HCT116 (cell line): ENCODE measurements at regions not wholly inside any gene's neighbourhood (a gene's known extent, or its start where the extent isn't known, plus 50 kb on each side); places are given as distances from the start of the nearest gene placed in this dataset.
A peak's percentile ranks its signal among the peaks of the same experiment; 100 is the strongest.

Experiments used
- ATAC-seq: fragments of 200-7000 bp; cut with Tn5 transposase; 2 replicates; pipeline ENCODE4 v1.9.1; 2020; ENCODE audit warnings: mild to moderate bottlenecking, moderate library complexity
- BruUV-seq: library from RNA; stranded (reverse); fragments of 400-500 nt; replicated peaks from 2 replicates; lab custom pipeline; 2021; lab: Mats Ljungman, UMichigan
- CTCF ChIA-PET: fragments of 300-600 bp; sonication (Branson Sonifier 250); formaldehyde crosslinking; loops from one replicate; lab custom pipeline; 2021; ENCODE audit warnings: antibody characterized with exemption; lab: Charles Lee
- POLR2A ChIA-PET: fragments of 300-600, 350-600 bp; sonication (Branson Sonifier 250); formaldehyde crosslinking; loops from one replicate; lab custom pipeline; 2021; ENCODE audit warnings: antibody characterized with exemption; lab: Charles Lee
- RAD21 ChIA-PET, 2 experiments: fragments of 300-600 bp; sonication (Branson Sonifier 250); formaldehyde crosslinking; loops; one replicate each; lab custom pipeline; 2023; ENCODE audit warnings: low total read pairs in 2 of 2; ENCODE audit not compliant: uncharacterized antibody in 2 of 2, unreplicated experiment in 2 of 2, low non-redundant PET in 1 of 2; lab: Charles Lee
- DNase-seq: peaks from one replicate; pipeline ENCODE4 v3.0.0-alpha.2; 2010; ENCODE audit warnings: low read depth, low spot score
- H2AFZ ChIP-seq: fragments of 200-600 bp; shearing (Covaris generic), sonication (generic); 2 replicates; pipeline ENCODE4 v1.6.1; 2017; ENCODE audit warnings: low read depth, mixed run types, mixed read lengths, antibody characterized with exemption, low read length; ENCODE audit not compliant: poor library complexity, severe bottlenecking
- H3K27ac ChIP-seq: 2 replicates; pipeline ENCODE4 v1.5.1; 2012; ENCODE audit warnings: low read depth, low read length
- H3K27me3 ChIP-seq: fragments of 200-600 bp; sonication (generic); 2 replicates; pipeline ENCODE4 v1.6.1; 2016; ENCODE audit warnings: mixed run types, low read length, mixed read lengths; ENCODE audit not compliant: insufficient read depth
- H3K36me3 ChIP-seq, 2 experiments: fragments of 200-500 bp in 1 of 2; fragments of 200-600 bp in 1 of 2; sonication (Bioruptor generic) in 1 of 2; sonication (generic) in 1 of 2; 2 replicates each; pipeline versions ENCODE4 v1.5.1 to v1.6.1; 2014 to 2016; ENCODE audit warnings: low read length in 2 of 2, inconsistent platforms in 1 of 2, mixed read lengths in 1 of 2, mixed run types in 1 of 2; ENCODE audit not compliant: insufficient read depth in 2 of 2, control insufficient read depth in 1 of 2
- H3K4me1 ChIP-seq, 2 experiments: fragments of 200-600 bp in 1 of 2; sonication (generic) in 1 of 2; 2 replicates each; pipeline versions ENCODE4 v1.5.1 to v1.6.1; 2012 to 2017; ENCODE audit warnings: low read length in 2 of 2, inconsistent platforms in 1 of 2, mild to moderate bottlenecking in 1 of 2, mixed read lengths in 1 of 2, mixed run types in 1 of 2, moderate library complexity in 1 of 2; ENCODE audit not compliant: insufficient read depth in 2 of 2, control insufficient read depth in 1 of 2
- H3K4me2 ChIP-seq: fragments of 200-600 bp; sonication (generic); 2 replicates; pipeline ENCODE4 v1.6.1; 2017; ENCODE audit warnings: mixed run types, low read length, mixed read lengths
- H3K4me3 ChIP-seq, 2 experiments: fragments of 200-600 bp in 1 of 2; sonication (generic) in 1 of 2; replicated peaks in 1 of 2; 2 replicates each; pipeline ENCODE4 v1.5.1; 2011 to 2016; ENCODE audit warnings: low read length in 2 of 2, control low read depth in 1 of 2, low read depth in 1 of 2, mild to moderate bottlenecking in 1 of 2, mixed read lengths in 1 of 2, mixed run types in 1 of 2
- H3K79me2 ChIP-seq: fragments of 200-600 bp; sonication (generic); 2 replicates; pipeline ENCODE4 v1.6.1; 2017; ENCODE audit warnings: mild to moderate bottlenecking, mixed run types, low read length, moderate library complexity, mixed read lengths; ENCODE audit not compliant: insufficient read depth
- H3K9ac ChIP-seq: fragments of 200-600 bp; sonication (generic); 2 replicates; pipeline ENCODE4 v1.6.1; 2016; ENCODE audit warnings: low read length, mixed read lengths
- H3K9me2 ChIP-seq: fragments of 200-600 bp; sonication (generic), shearing (Covaris generic); 2 replicates; pipeline ENCODE4 v1.6.1; 2017; ENCODE audit warnings: mixed run types, mild to moderate bottlenecking, moderate library complexity; ENCODE audit not compliant: insufficient read depth
- H3K9me3 ChIP-seq, 2 experiments: fragments of 200-500 bp in 1 of 2; fragments of 200-600 bp in 1 of 2; sonication (Bioruptor generic) in 1 of 2; sonication (generic) in 1 of 2; 2 replicates each; pipeline ENCODE4 v1.6.1; 2014 to 2017; ENCODE audit warnings: low read length in 2 of 2, mixed read lengths in 2 of 2, inconsistent platforms in 1 of 2, low read depth in 1 of 2, mild to moderate bottlenecking in 1 of 2, mixed run types in 1 of 2, moderate library complexity in 1 of 2; ENCODE audit not compliant: control insufficient read depth in 1 of 2, insufficient read depth in 1 of 2
- H4K20me1 ChIP-seq: fragments of 200-600 bp; sonication (generic), shearing (Covaris generic); 2 replicates; pipeline ENCODE4 v1.6.1; 2017; ENCODE audit warnings: mixed run types, mild to moderate bottlenecking, moderate library complexity; ENCODE audit not compliant: insufficient read depth
- CBX3 ChIP-seq: IDR thresholded peaks from 2 replicates; pipeline ENCODE4 v1.6.1; 2012; ENCODE audit warnings: low read depth
- CEBPB ChIP-seq: IDR thresholded peaks from 2 replicates; pipeline ENCODE4 v1.6.1; 2012; ENCODE audit warnings: low read depth
- CTCF ChIP-seq, 3 experiments: fragments of 200-600 bp in 1 of 3; sonication (generic) in 1 of 3; IDR thresholded peaks in 2 of 3; conservative IDR thresholded peaks in 1 of 3; 2 replicates each; pipeline ENCODE4 v1.5.1; 2012 to 2017; ENCODE audit warnings: low read depth in 2 of 3, low read length in 2 of 3, antibody characterized with exemption in 1 of 3, borderline replicate concordance in 1 of 3, control low read depth in 1 of 3, mild to moderate bottlenecking in 1 of 3, mixed read lengths in 1 of 3, mixed run types in 1 of 3, moderate library complexity in 1 of 3; ENCODE audit not compliant: insufficient read depth in 1 of 3
- ELF1 ChIP-seq: IDR thresholded peaks from 2 replicates; pipeline ENCODE4 v1.6.1; 2012; ENCODE audit warnings: low read depth, borderline replicate concordance
- FOSL1 ChIP-seq: IDR thresholded peaks from 2 replicates; pipeline ENCODE4 v1.6.1; 2012; ENCODE audit warnings: low read depth
- RAD21 ChIP-seq: IDR thresholded peaks from 2 replicates; pipeline ENCODE4 v1.6.1; 2012; ENCODE audit warnings: low read depth, mild to moderate bottlenecking
- SIN3A ChIP-seq: IDR thresholded peaks from 2 replicates; pipeline ENCODE4 v1.6.1; 2012; ENCODE audit warnings: low read depth
- SP1 ChIP-seq: IDR thresholded peaks from 2 replicates; pipeline ENCODE4 v1.6.1; 2012; ENCODE audit warnings: low read depth
- SRF ChIP-seq: IDR thresholded peaks from 2 replicates; pipeline ENCODE4 v1.6.1; 2012; ENCODE audit warnings: low read depth
- TCF7L2 ChIP-seq: IDR thresholded peaks from 2 replicates; pipeline ENCODE4 v1.7.0; 2011; ENCODE audit warnings: borderline replicate concordance, inconsistent platforms; ENCODE audit not compliant: insufficient read depth, insufficient read length; ENCODE audit errors: extremely low read depth
- intact Hi-C: fragments of 100-400 bp; cut with micrococcal nuclease; formaldehyde crosslinking; loops from 2 replicates; pipeline ENCODE4 v1.10.0; 2022
- TF ChIP-seq, protein P1 (sequence below): IDR thresholded peaks from 2 replicates; pipeline ENCODE4 v1.6.1; 2012
- TF ChIP-seq, protein P2 (sequence below): IDR thresholded peaks from 2 replicates; pipeline ENCODE4 v1.6.1; 2012; ENCODE audit warnings: low read depth
- TF ChIP-seq, protein P3 (sequence below): IDR thresholded peaks from 2 replicates; pipeline ENCODE4 v1.6.1; 2012

- H3K9ac ChIP-seq, result no peak overlapping the region
- no peaks in the 10 kb centered on the region for H3K36me3 ChIP-seq
- intact Hi-C loops, result no loop called here
- no peaks in the 10 kb centered on the region for H3K9me2 ChIP-seq
- DNase-seq (no peak), ATAC-seq (no peak)
- H3K9me3 ChIP-seq, result no peaks in the 10 kb centered on the region
- no peak overlapping the region for H3K27ac ChIP-seq
- H3K4me1 ChIP-seq, result no peaks in the 10 kb centered on the region
- ChIA-PET POLR2A (no interaction called here), RAD21 (no interaction called here), CTCF (no interaction called here)
- no peak overlapping the region for H2AFZ ChIP-seq
- TF ChIP-seq CEBPB, result no peak
- TF ChIP-seq CTCF (IDR thresholded peaks at IDR 0.05 in 2 of 3, conservative IDR thresholded peaks at IDR 0.05 in 1 of 3; ENCODE audit: borderline replicate concordance in 1 of 3, insufficient read depth in 1 of 3, low read depth in 2 of 3, low read length in 2 of 3), result no peak
- no peaks in the 10 kb centered on the region for H3K27me3 ChIP-seq
- H3K4me3 ChIP-seq, result no peak overlapping the region
- H3K4me2 ChIP-seq, result no peak overlapping the region
- no TSS peak for BruUV-seq
- no peaks in the 10 kb centered on the region for H4K20me1 ChIP-seq
- no peaks in the 10 kb centered on the region for H3K79me2 ChIP-seq
These were observed 480.4 kb downstream of the NR4A2 start for GRCh38 chr2:155852156-155852555.

- H4K20me1 ChIP-seq, result no peaks in the 10 kb centered on the region
- DNase-seq (peak; percentile 43), ATAC-seq (peak; percentile 61)
- ChIA-PET POLR2A (no interaction called here), CTCF (no interaction called here), RAD21 (no interaction called here)
- no peak overlapping the region for H2AFZ ChIP-seq
- no TSS peak for BruUV-seq
- H3K36me3 ChIP-seq, result no peaks in the 10 kb centered on the region
- intact Hi-C loops, result no loop called here
- H3K9ac ChIP-seq, result no peak overlapping the region
- no peaks in the 10 kb centered on the region for H3K79me2 ChIP-seq
- H3K9me3 ChIP-seq, result no peaks in the 10 kb centered on the region
- H3K4me1 ChIP-seq, result no peaks in the 10 kb centered on the region
- H3K4me2 ChIP-seq, result no peak overlapping the region
- no peak overlapping the region for H3K27ac ChIP-seq
- no peak overlapping the region for H3K4me3 ChIP-seq
- H3K9me2 ChIP-seq, result no peaks in the 10 kb centered on the region
- H3K27me3 ChIP-seq, result no peaks in the 10 kb centered on the region
- TF ChIP-seq SRF (no peak), RAD21 (no peak), CTCF (IDR thresholded peaks at IDR 0.05 in 2 of 3, conservative IDR thresholded peaks at IDR 0.05 in 1 of 3; ENCODE audit: borderline replicate concordance in 1 of 3, insufficient read depth in 1 of 3, low read depth in 2 of 3, low read length in 2 of 3) (no peak), CBX3 (no peak), SIN3A (no peak), FOSL1 (no peak), TCF7L2 (no peak), ELF1 (no peak), SP1 (no peak)
- TF ChIP-seq, protein P1, sequence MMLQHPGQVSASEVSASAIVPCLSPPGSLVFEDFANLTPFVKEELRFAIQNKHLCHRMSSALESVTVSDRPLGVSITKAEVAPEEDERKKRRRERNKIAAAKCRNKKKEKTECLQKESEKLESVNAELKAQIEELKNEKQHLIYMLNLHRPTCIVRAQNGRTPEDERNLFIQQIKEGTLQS, result no peak
- TF ChIP-seq, protein P2, sequence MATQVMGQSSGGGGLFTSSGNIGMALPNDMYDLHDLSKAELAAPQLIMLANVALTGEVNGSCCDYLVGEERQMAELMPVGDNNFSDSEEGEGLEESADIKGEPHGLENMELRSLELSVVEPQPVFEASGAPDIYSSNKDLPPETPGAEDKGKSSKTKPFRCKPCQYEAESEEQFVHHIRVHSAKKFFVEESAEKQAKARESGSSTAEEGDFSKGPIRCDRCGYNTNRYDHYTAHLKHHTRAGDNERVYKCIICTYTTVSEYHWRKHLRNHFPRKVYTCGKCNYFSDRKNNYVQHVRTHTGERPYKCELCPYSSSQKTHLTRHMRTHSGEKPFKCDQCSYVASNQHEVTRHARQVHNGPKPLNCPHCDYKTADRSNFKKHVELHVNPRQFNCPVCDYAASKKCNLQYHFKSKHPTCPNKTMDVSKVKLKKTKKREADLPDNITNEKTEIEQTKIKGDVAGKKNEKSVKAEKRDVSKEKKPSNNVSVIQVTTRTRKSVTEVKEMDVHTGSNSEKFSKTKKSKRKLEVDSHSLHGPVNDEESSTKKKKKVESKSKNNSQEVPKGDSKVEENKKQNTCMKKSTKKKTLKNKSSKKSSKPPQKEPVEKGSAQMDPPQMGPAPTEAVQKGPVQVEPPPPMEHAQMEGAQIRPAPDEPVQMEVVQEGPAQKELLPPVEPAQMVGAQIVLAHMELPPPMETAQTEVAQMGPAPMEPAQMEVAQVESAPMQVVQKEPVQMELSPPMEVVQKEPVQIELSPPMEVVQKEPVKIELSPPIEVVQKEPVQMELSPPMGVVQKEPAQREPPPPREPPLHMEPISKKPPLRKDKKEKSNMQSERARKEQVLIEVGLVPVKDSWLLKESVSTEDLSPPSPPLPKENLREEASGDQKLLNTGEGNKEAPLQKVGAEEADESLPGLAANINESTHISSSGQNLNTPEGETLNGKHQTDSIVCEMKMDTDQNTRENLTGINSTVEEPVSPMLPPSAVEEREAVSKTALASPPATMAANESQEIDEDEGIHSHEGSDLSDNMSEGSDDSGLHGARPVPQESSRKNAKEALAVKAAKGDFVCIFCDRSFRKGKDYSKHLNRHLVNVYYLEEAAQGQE, result no peak
- TF ChIP-seq, protein P3, sequence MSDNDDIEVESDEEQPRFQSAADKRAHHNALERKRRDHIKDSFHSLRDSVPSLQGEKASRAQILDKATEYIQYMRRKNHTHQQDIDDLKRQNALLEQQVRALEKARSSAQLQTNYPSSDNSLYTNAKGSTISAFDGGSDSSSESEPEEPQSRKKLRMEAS, result no peak
These were observed 486.3 kb downstream of the NR4A2 start for GRCh38 chr2:155846259-155846658.
